ENCODE measurements at regions not wholly inside any gene's neighbourhood (a gene's known extent, or its start where the extent isn't known, plus 50 kb on each side); places are given as distances from the start of the nearest gene placed in this dataset.
"Not testable (repeated sequence)": the region's sequence is repeated elsewhere in the genome, so short reads cannot be mapped to it uniquely, and the experiment has no call there.

GRCh38 chr1:91189096-91189495 lies 167.3 kb upstream of the ZNF644 start:
- Histone ChIP-seq H3F3A (ENCODE audit: insufficient read depth, low read depth) (no peaks in the 10 kb centered on the region), H4K20me1 (ENCODE audit: insufficient read depth) (no peaks in the 10 kb centered on the region), H3K36me3 (ENCODE audit: low read depth) (no peaks in the 10 kb centered on the region), H3K9me2 (ENCODE audit: insufficient read depth) (no peaks in the 10 kb centered on the region), H3K79me2 (ENCODE audit: low read depth) (no peaks in the 10 kb centered on the region), H3K4me2 (no peak overlapping the region), H2AFZ (no peak overlapping the region), H3K9me3 (ENCODE audit: insufficient read depth, low read depth) (0 out of 2 replicates have a peak, but pooled peaks cover 1% of the 10 kb centered on the region), H3K27me3 (ENCODE audit: insufficient read depth, low read depth) (peaks cover 15% of the 10 kb centered on the region; the same call in 1 of the 2 replicates), H3K4me3 (no peak overlapping the region), H3K27ac (no peak overlapping the region), H3K4me1 (replicated peaks; ENCODE audit: insufficient read depth) (no peaks in the 10 kb centered on the region)
- DNase-seq, result no peak
- intact Hi-C loops (cut with micrococcal nuclease; ENCODE audit: unreplicated experiment), result no loop called here
- TF ChIP-seq CTCF (conservative IDR thresholded peaks at IDR 0.05) (no peak), EZH2 (IDR thresholded peaks at IDR 0.05; ENCODE audit: low read depth) (no peak)
- ChIA-PET CTCF (no interaction called here), POLR2A (ENCODE audit: unreplicated experiment) (no interaction called here)
- BruUV-seq (replicated peaks), result no TSS peak

- DNase-seq; H3K79me2 ChIP-seq (ENCODE audit: low read depth); H3K9me2 ChIP-seq (ENCODE audit: insufficient read depth); H3F3A ChIP-seq (ENCODE audit: insufficient read depth, low read depth); intact Hi-C loops (cut with micrococcal nuclease; ENCODE audit: unreplicated experiment); H3K4me2 ChIP-seq; BruUV-seq (replicated peaks); H3K4me1 ChIP-seq (replicated peaks; ENCODE audit: insufficient read depth); H3K4me3 ChIP-seq; POLR2A ChIA-PET (ENCODE audit: unreplicated experiment); H4K20me1 ChIP-seq (ENCODE audit: insufficient read depth); H3K27me3 ChIP-seq (ENCODE audit: insufficient read depth, low read depth); CTCF ChIA-PET; H3K36me3 ChIP-seq (ENCODE audit: low read depth); H3K9me3 ChIP-seq (ENCODE audit: insufficient read depth, low read depth); H2AFZ ChIP-seq; H3K27ac ChIP-seq: not testable (repeated sequence)
These were observed 161.0 kb upstream of the ZNF644 start for GRCh38 chr1:91182807-91183206.

GRCh38 chr1:91176250-91176649 lies 154.4 kb upstream of the ZNF644 start:
- Histone ChIP-seq H3K79me2 (ENCODE audit: low read depth) (no peaks in the 10 kb centered on the region), H3K9me3 (ENCODE audit: insufficient read depth, low read depth) (no peaks in the 10 kb centered on the region), H4K20me1 (ENCODE audit: insufficient read depth) (no peaks in the 10 kb centered on the region), H3F3A (ENCODE audit: insufficient read depth, low read depth) (no peaks in the 10 kb centered on the region), H3K36me3 (ENCODE audit: low read depth) (no peaks in the 10 kb centered on the region), H3K4me1 (replicated peaks; ENCODE audit: insufficient read depth) (no peaks in the 10 kb centered on the region), H3K4me2 (no peak overlapping the region), H3K9me2 (ENCODE audit: insufficient read depth) (no peaks in the 10 kb centered on the region), H3K27ac (no peak overlapping the region), H3K27me3 (ENCODE audit: insufficient read depth, low read depth) (peaks cover 8% of the 10 kb centered on the region; the same call in 1 of the 2 replicates), H2AFZ (no peak overlapping the region), H3K4me3 (no peak overlapping the region)
- POLR2A ChIA-PET (ENCODE audit: unreplicated experiment), result no interaction called here
- CTCF ChIA-PET, result no interaction called here
- BruUV-seq (replicated peaks), result no TSS peak
- intact Hi-C loops (cut with micrococcal nuclease; ENCODE audit: unreplicated experiment), result no loop called here
- no peak for DNase-seq
- no peak for TF ChIP-seq EZH2 (IDR thresholded peaks at IDR 0.05; ENCODE audit: low read depth)
- TF ChIP-seq CTCF (conservative IDR thresholded peaks at IDR 0.05), result no peak

- H2AFZ ChIP-seq, result no peak overlapping the region
- DNase-seq, result no peak
- no peaks in the 10 kb centered on the region for H3F3A ChIP-seq (ENCODE audit: insufficient read depth, low read depth)
- intact Hi-C loops (cut with micrococcal nuclease; ENCODE audit: unreplicated experiment), result no loop called here
- ChIA-PET CTCF (no interaction called here), POLR2A (ENCODE audit: unreplicated experiment) (no interaction called here)
- no peaks in the 10 kb centered on the region for H3K4me1 ChIP-seq (replicated peaks; ENCODE audit: insufficient read depth)
- H3K79me2 ChIP-seq (ENCODE audit: low read depth), result no peaks in the 10 kb centered on the region
- no peaks in the 10 kb centered on the region for H3K9me3 ChIP-seq (ENCODE audit: insufficient read depth, low read depth)
- no peaks in the 10 kb centered on the region for H3K36me3 ChIP-seq (ENCODE audit: low read depth)
- no peaks in the 10 kb centered on the region for H3K9me2 ChIP-seq (ENCODE audit: insufficient read depth)
- no peak for TF ChIP-seq EZH2 (IDR thresholded peaks at IDR 0.05; ENCODE audit: low read depth)
- no peak for TF ChIP-seq CTCF (conservative IDR thresholded peaks at IDR 0.05)
- H3K27me3 ChIP-seq (ENCODE audit: insufficient read depth, low read depth), result peaks cover 8% of the 10 kb centered on the region; the same call in 1 of the 2 replicates
- no peak overlapping the region for H3K4me3 ChIP-seq
- H3K4me2 ChIP-seq, result no peak overlapping the region
- H3K27ac ChIP-seq, result no peak overlapping the region
- H4K20me1 ChIP-seq (ENCODE audit: insufficient read depth), result no peaks in the 10 kb centered on the region
- BruUV-seq (replicated peaks), result no TSS peak
These were observed 152.9 kb upstream of the ZNF644 start for GRCh38 chr1:91174734-91175133.

Measured in PC-9 (cell line).